ENCODE measurements at regions not wholly inside any gene's neighbourhood (a gene's known extent, or its start where the extent isn't known, plus 50 kb on each side); places are given as distances from the start of the nearest gene placed in this dataset.

GRCh38 chr18:78906066-78906465 lies 73.6 kb upstream of the SALL3 start:
- Histone ChIP-seq H3K36me3 (ENCODE audit: control insufficient read depth, insufficient read depth, low read length) (no peaks in the 10 kb centered on the region), H3K9ac (ENCODE audit: low read length) (no peak overlapping the region), H3K27ac (ENCODE audit: low read depth, low read length) (no peak overlapping the region), H3K4me3 (ENCODE audit: low read length) (no peak overlapping the region), H3K27me3 (ENCODE audit: control insufficient read depth, insufficient read depth, low read length) (no peaks in the 10 kb centered on the region), H3K4me1 (ENCODE audit: control insufficient read depth, insufficient read depth, low read length) (no peaks in the 10 kb centered on the region)

GRCh38 chr18:78908462-78909260 lies 71.0 kb upstream of the SALL3 start:
- Histone ChIP-seq H3K36me3 (ENCODE audit: control insufficient read depth, insufficient read depth, low read length) (no peaks in the 10 kb centered on the region), H3K4me3 (ENCODE audit: low read length) (no peak overlapping the region), H3K4me1 (ENCODE audit: control insufficient read depth, insufficient read depth, low read length) (no peaks in the 10 kb centered on the region), H3K27me3 (ENCODE audit: control insufficient read depth, insufficient read depth, low read length) (no peaks in the 10 kb centered on the region), H3K9ac (ENCODE audit: low read length) (no peak overlapping the region), H3K27ac (ENCODE audit: low read depth, low read length) (no peak overlapping the region)

- no peak overlapping the region for H3K27ac ChIP-seq (ENCODE audit: low read depth, low read length)
These were observed 67.8 kb upstream of the SALL3 start for GRCh38 chr18:78911751-78912283.

GRCh38 chr18:78912336-78912735 lies 67.3 kb upstream of the SALL3 start:
- H3K27ac ChIP-seq (ENCODE audit: low read depth, low read length) = no peak overlapping the region
- H3K4me1 ChIP-seq (ENCODE audit: control insufficient read depth, insufficient read depth, low read length) = no peaks in the 10 kb centered on the region
- H3K4me3 ChIP-seq (ENCODE audit: low read length) = no peak overlapping the region
- H3K36me3 ChIP-seq (ENCODE audit: control insufficient read depth, insufficient read depth, low read length) = no peaks in the 10 kb centered on the region
- no peak overlapping the region for H3K9ac ChIP-seq (ENCODE audit: low read length)
- H3K27me3 ChIP-seq (ENCODE audit: control insufficient read depth, insufficient read depth, low read length) = no peaks in the 10 kb centered on the region

More at GRCh38 chr18:78911751-78912283, 67.8 kb upstream of the SALL3 start:
- Histone ChIP-seq H3K4me3 (ENCODE audit: low read length) (no peak overlapping the region), H3K4me1 (ENCODE audit: control insufficient read depth, insufficient read depth, low read length) (no peaks in the 10 kb centered on the region), H3K27me3 (ENCODE audit: control insufficient read depth, insufficient read depth, low read length) (no peaks in the 10 kb centered on the region), H3K9ac (ENCODE audit: low read length) (no peak overlapping the region), H3K36me3 (ENCODE audit: control insufficient read depth, insufficient read depth, low read length) (no peaks in the 10 kb centered on the region)

GRCh38 chr18:78912844-78913243 lies 66.8 kb upstream of the SALL3 start:
- Histone ChIP-seq H3K27me3 (ENCODE audit: control insufficient read depth, insufficient read depth, low read length) (no peaks in the 10 kb centered on the region), H3K36me3 (ENCODE audit: control insufficient read depth, insufficient read depth, low read length) (no peaks in the 10 kb centered on the region), H3K4me1 (ENCODE audit: control insufficient read depth, insufficient read depth, low read length) (no peaks in the 10 kb centered on the region), H3K4me3 (ENCODE audit: low read length) (no peak overlapping the region), H3K9ac (ENCODE audit: low read length) (no peak overlapping the region), H3K27ac (ENCODE audit: low read depth, low read length) (no peak overlapping the region)

- Histone ChIP-seq H3K27ac (ENCODE audit: low read depth, low read length) (no peak overlapping the region), H3K9ac (ENCODE audit: low read length) (no peak overlapping the region), H3K27me3 (ENCODE audit: control insufficient read depth, insufficient read depth, low read length) (no peaks in the 10 kb centered on the region), H3K4me3 (ENCODE audit: low read length) (no peak overlapping the region), H3K4me1 (ENCODE audit: control insufficient read depth, insufficient read depth, low read length) (no peaks in the 10 kb centered on the region), H3K36me3 (ENCODE audit: control insufficient read depth, insufficient read depth, low read length) (no peaks in the 10 kb centered on the region)
These were observed 66.2 kb upstream of the SALL3 start for GRCh38 chr18:78913395-78913794.

- Histone ChIP-seq H3K4me3 (ENCODE audit: low read length) (no peak overlapping the region), H3K9ac (ENCODE audit: low read length) (no peak overlapping the region), H3K36me3 (ENCODE audit: control insufficient read depth, insufficient read depth, low read length) (no peaks in the 10 kb centered on the region), H3K27ac (ENCODE audit: low read depth, low read length) (no peak overlapping the region), H3K4me1 (ENCODE audit: control insufficient read depth, insufficient read depth, low read length) (no peaks in the 10 kb centered on the region), H3K27me3 (ENCODE audit: control insufficient read depth, insufficient read depth, low read length) (no peaks in the 10 kb centered on the region)
These were observed 65.8 kb upstream of the SALL3 start for GRCh38 chr18:78913830-78914231.

- Histone ChIP-seq H3K4me1 (ENCODE audit: control insufficient read depth, insufficient read depth, low read length) (no peaks in the 10 kb centered on the region), H3K27ac (ENCODE audit: low read depth, low read length) (no peak overlapping the region), H3K27me3 (ENCODE audit: control insufficient read depth, insufficient read depth, low read length) (no peaks in the 10 kb centered on the region), H3K4me3 (ENCODE audit: low read length) (no peak overlapping the region), H3K9ac (ENCODE audit: low read length) (no peak overlapping the region), H3K36me3 (ENCODE audit: control insufficient read depth, insufficient read depth, low read length) (no peaks in the 10 kb centered on the region)
These were observed 65.2 kb upstream of the SALL3 start for GRCh38 chr18:78914249-78914935.

- H3K4me1 ChIP-seq (ENCODE audit: control insufficient read depth, insufficient read depth, low read length) = no peaks in the 10 kb centered on the region
- H3K36me3 ChIP-seq (ENCODE audit: control insufficient read depth, insufficient read depth, low read length) = no peaks in the 10 kb centered on the region
- no peaks in the 10 kb centered on the region for H3K27me3 ChIP-seq (ENCODE audit: control insufficient read depth, insufficient read depth, low read length)
- no peak overlapping the region for H3K9ac ChIP-seq (ENCODE audit: low read length)
- no peak overlapping the region for H3K4me3 ChIP-seq (ENCODE audit: low read length)
- H3K27ac ChIP-seq (ENCODE audit: low read depth, low read length) = no peak overlapping the region
These were observed 64.1 kb upstream of the SALL3 start for GRCh38 chr18:78915446-78916008.

GRCh38 chr18:78918707-78919106 lies 60.9 kb upstream of the SALL3 start:
- Histone ChIP-seq H3K27me3 (ENCODE audit: control insufficient read depth, insufficient read depth, low read length) (no peaks in the 10 kb centered on the region), H3K36me3 (ENCODE audit: control insufficient read depth, insufficient read depth, low read length) (no peaks in the 10 kb centered on the region), H3K9ac (ENCODE audit: low read length) (no peak overlapping the region), H3K27ac (ENCODE audit: low read depth, low read length) (no peak overlapping the region), H3K4me3 (ENCODE audit: low read length) (no peak overlapping the region), H3K4me1 (ENCODE audit: control insufficient read depth, insufficient read depth, low read length) (no peaks in the 10 kb centered on the region)

- Histone ChIP-seq H3K27ac (ENCODE audit: low read depth, low read length) (no peak overlapping the region), H3K4me3 (ENCODE audit: low read length) (no peak overlapping the region), H3K9ac (ENCODE audit: low read length) (no peak overlapping the region), H3K36me3 (ENCODE audit: control insufficient read depth, insufficient read depth, low read length) (no peaks in the 10 kb centered on the region), H3K4me1 (ENCODE audit: control insufficient read depth, insufficient read depth, low read length) (no peaks in the 10 kb centered on the region), H3K27me3 (ENCODE audit: control insufficient read depth, insufficient read depth, low read length) (no peaks in the 10 kb centered on the region)
These were observed 59.7 kb upstream of the SALL3 start for GRCh38 chr18:78919956-78920355.

GRCh38 chr18:78920456-78921138 lies 59.0 kb upstream of the SALL3 start:
- Histone ChIP-seq H3K27ac (ENCODE audit: low read depth, low read length) (no peak overlapping the region), H3K4me1 (ENCODE audit: control insufficient read depth, insufficient read depth, low read length) (no peaks in the 10 kb centered on the region), H3K27me3 (ENCODE audit: control insufficient read depth, insufficient read depth, low read length) (no peaks in the 10 kb centered on the region), H3K4me3 (ENCODE audit: low read length) (no peak overlapping the region), H3K9ac (ENCODE audit: low read length) (no peak overlapping the region), H3K36me3 (ENCODE audit: control insufficient read depth, insufficient read depth, low read length) (no peaks in the 10 kb centered on the region)
